Endothelial cell of umbilical vein (primary cell): ENCODE measurements at regions not wholly inside any gene's neighbourhood (a gene's known extent, or its start where the extent isn't known, plus 50 kb on each side); places are given as distances from the start of the nearest gene placed in this dataset.

ENCODE experiments used
- CTCF ChIP-seq, 2 donors: IDR thresholded peaks; 1 replicate in 1 of 2; 2 replicates in 1 of 2; pipeline ENCODE4 v1.5.1; 2011; ENCODE audit warnings: low read length in 2 of 2, mild to moderate bottlenecking in 2 of 2, moderate library complexity in 2 of 2, control low read depth in 1 of 2, inconsistent platforms in 1 of 2, low read depth in 1 of 2; ENCODE audit not compliant: insufficient read depth in 1 of 2; ENCODE audit errors: extremely low read depth in 1 of 2
- GATA2 ChIP-seq: IDR thresholded peaks from 2 replicates; pipeline ENCODE4 v1.7.0; 2011; ENCODE audit warnings: low read depth, mild to moderate bottlenecking, moderate library complexity, mixed read lengths, low read length; ENCODE audit not compliant: insufficient read length, insufficient read depth
- MAX ChIP-seq: IDR thresholded peaks from 2 replicates; pipeline ENCODE4 v1.6.1; 2011; ENCODE audit not compliant: insufficient read depth, insufficient read length
- POLR2A ChIP-seq: IDR thresholded peaks from 2 replicates; pipeline ENCODE4 v1.6.1; 2012; ENCODE audit warnings: low read depth, mild to moderate bottlenecking, control low read depth, low read length
- POLR2AphosphoS5 ChIP-seq: IDR thresholded peaks from 2 replicates; pipeline ENCODE4 v1.6.1; 2012; ENCODE audit warnings: low read depth, mild to moderate bottlenecking, control low read depth, low read length, moderate library complexity; ENCODE audit not compliant: insufficient read depth

- no peak for TF ChIP-seq CTCF (IDR thresholded peaks at IDR 0.05; ENCODE audit: extremely low read depth in 1 of 2, insufficient read depth in 1 of 2, low read depth in 1 of 2, low read length in 2 of 2)
- no peak for TF ChIP-seq POLR2A
- no peak for TF ChIP-seq POLR2AphosphoS5
- TF ChIP-seq GATA2 = no peak
- no peak for TF ChIP-seq MAX
These were observed 236.7 kb downstream of the GLRX3 start for GRCh38 chr10:130372866-130373265.
